ENCODE measurements at regions not wholly inside any gene's neighbourhood (a gene's known extent, or its start where the extent isn't known, plus 50 kb on each side); places are given as distances from the start of the nearest gene placed in this dataset.
"Not testable (repeated sequence)": the region's sequence is repeated elsewhere in the genome, so short reads cannot be mapped to it uniquely, and the experiment has no call there.

DNA sequence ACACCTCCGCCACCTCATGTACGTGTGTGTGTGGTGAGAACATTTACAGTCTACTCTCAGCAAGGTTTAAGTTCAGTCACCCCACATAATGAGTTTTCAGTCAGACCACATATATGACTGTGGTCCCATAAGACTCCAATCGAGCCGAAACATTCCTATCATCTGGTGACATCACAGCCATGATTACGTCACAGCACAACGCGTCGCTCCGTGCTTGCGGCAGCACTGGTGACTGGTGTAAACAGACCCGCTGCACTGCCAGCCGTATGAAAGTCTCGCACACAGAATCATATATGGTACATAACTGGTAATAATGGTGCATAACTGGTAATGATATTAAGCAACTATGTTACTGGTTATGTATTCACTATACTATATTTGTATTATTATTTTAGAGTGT is 150.7 kb downstream of the DLL1 start:
- Histone ChIP-seq H3K4me2 (no peak overlapping the region), H3K27ac (no peak overlapping the region), H3K9me3 (replicated peaks in 1 of 11) (peaks cover 75 to 89% (median 84%) of the 10 kb centered on the region in 11 experiments), H3K27me3 (no peaks in the 10 kb centered on the region), H3K4me3 (no peak overlapping the region; a peak in 1 of 20 replicates), H3K4me1 (peaks cover 33 to 55% (median 36%) of the 10 kb centered on the region in 10 experiments), H3K36me3 (peaks cover 0 to 41% (median 21%) of the 10 kb centered on the region in 11 experiments; a peak in 16 of 22 replicates), H4K20me1 (no peaks in the 10 kb centered on the region), H3K9ac (no peak overlapping the region)
- TF ChIP-seq Cebpa-rat (IDR thresholded peaks at IDR 0.05): peak in 1 of 11 experiments; percentile 25; a peak in 1 of 22 replicates

DNA sequence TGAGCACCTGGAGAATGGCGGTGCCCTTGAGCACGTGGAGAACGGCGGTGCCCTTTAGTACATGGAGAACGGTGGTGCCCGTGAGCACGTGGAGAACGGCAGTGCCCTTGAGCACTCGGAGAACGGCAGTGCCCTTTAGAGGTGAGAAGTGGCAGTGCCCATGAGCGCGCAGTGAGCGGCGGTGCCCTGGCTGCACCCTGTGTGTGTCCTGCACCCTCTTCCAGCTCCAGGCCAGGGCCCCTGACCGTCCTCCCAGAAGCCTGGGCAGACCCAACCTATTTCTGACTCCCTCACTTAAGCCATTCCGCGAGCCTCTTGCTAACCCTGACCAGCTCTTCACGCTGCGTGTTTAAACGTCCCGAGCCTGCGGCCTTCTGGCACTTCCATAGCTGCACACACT is 151.3 kb downstream of the DLL1 start:
- Histone ChIP-seq H3K27me3 (no peaks in the 10 kb centered on the region), H3K4me2 (no peak overlapping the region), H3K9ac (no peak overlapping the region), H3K4me1 (peaks cover 39 to 55% (median 41%) of the 10 kb centered on the region in 10 experiments), H3K4me3 (no peak overlapping the region; a peak in 1 of 20 replicates), H3K9me3 (replicated peaks in 1 of 11) (peaks cover 71 to 83% (median 78%) of the 10 kb centered on the region in 11 experiments), H3K27ac (no peak overlapping the region), H4K20me1 (no peaks in the 10 kb centered on the region), H3K36me3 (peaks cover 0 to 41% (median 21%) of the 10 kb centered on the region in 11 experiments; a peak in 16 of 22 replicates)
- TF ChIP-seq Cebpa-rat (IDR thresholded peaks at IDR 0.05): no peak

DNA sequence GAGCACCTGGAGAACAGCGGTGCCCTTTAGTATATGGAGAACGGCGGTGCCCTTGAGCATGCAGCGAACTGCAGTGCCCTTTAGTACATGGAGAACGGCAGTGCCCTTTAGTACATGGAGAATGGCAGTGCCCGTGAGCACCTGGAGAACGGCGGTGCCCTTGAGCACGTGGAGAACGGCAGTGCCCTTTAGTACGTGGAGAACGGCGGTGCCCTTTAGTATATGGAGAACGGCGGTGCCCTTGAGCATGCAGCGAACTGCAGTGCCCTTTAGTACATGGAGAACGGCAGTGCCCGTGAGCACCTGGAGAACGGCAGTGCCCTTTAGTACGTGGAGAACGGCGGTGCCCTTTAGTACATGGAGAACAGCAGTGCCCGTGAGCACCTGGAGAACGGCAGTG is 151.8 kb downstream of the DLL1 start:
- Histone ChIP-seq H3K36me3 (peaks cover 0 to 41% (median 21%) of the 10 kb centered on the region in 11 experiments; a peak in 16 of 22 replicates), H3K27ac (peak overlapping the region in 1 of 11 experiments; percentile 86; a peak in 1 of 22 replicates), H3K4me1 (peaks cover 41 to 51% (median 45%) of the 10 kb centered on the region in 10 experiments)

DNA sequence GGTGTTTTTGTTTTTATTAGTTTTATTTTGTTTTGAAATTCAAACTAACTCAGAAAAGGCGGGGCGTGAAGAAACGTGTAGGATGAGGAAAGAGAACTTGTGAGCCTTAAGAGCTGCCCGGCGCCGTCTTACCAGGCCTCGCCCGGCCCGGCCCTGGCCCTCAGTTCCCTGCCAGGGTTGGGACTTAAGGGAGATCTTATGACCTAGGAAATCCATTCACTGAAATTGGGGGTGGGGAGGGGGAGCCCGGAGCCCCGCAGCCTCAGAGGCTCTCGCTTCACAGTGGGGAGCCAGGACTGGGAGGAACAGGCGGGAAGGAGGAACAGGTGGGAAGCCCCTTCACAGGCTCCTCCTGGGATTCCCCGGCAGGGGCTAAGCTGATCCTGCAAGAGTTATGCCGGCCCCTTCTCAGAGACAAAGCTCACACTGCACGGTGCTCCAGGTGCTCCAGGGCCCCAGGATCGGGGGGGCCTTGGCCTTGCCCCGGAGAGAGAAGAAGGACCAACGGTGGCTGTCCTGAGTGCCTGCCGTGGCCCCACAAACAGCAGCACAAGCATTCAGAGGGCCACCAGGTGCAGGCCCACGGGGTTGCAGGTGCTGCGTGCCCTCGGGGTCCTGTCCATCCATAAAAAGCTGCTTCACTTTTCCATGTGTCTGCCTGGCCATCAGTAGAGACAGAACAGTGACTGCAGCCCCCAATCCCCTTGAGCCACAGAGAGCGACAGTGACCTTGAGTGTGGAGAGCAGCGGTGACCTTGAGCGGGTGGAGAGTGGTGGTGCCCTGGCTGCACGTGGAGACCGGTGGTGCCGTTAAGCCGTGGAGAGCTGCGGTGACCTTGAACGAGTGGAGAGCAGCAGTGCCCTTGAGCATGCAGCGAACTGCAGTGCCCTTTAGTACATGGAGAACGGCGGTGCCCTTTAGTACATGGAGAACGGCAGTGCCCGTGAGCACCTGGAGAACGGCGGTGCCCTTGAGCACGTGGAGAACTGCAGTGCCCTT is 152.7 kb downstream of the DLL1 start:
- Histone ChIP-seq H3K4me3 (peak overlapping the region in 9 of 10 experiments; percentile 7 to 58 (median 52); a peak in 13 of 20 replicates), H3K9me3 (replicated peaks in 1 of 11) (peaks cover 58 to 70% (median 64%) of the 10 kb centered on the region in 11 experiments), H3K27ac (peak overlapping the region; percentile 63 to 89 (median 80)), H3K36me3 (peaks cover 0 to 41% (median 21%) of the 10 kb centered on the region in 11 experiments; a peak in 16 of 22 replicates), H3K27me3 (no peaks in the 10 kb centered on the region), H4K20me1 (no peaks in the 10 kb centered on the region), H3K4me2 (peak overlapping the region; percentile 69 to 86 (median 80)), H3K9ac (peak overlapping the region; percentile 64 to 80 (median 74)), H3K4me1 (peaks cover 35 to 53% (median 47%) of the 10 kb centered on the region in 10 experiments)
- no peak for TF ChIP-seq Cebpa-rat (IDR thresholded peaks at IDR 0.05)

More for the DNA sequence above, 151.8 kb downstream of the DLL1 start:
- not testable (repeated sequence) for H3K4me3 ChIP-seq, H3K9ac ChIP-seq, H3K27me3 ChIP-seq, H4K20me1 ChIP-seq
- H3K4me2 ChIP-seq: peak overlapping the region in 2 of 11 experiments; percentile 84 to 85; a peak in 2 of 22 replicates
- H3K9me3 ChIP-seq (replicated peaks in 1 of 11): peaks cover 67 to 78% (median 73%) of the 10 kb centered on the region in 11 experiments

DNA sequence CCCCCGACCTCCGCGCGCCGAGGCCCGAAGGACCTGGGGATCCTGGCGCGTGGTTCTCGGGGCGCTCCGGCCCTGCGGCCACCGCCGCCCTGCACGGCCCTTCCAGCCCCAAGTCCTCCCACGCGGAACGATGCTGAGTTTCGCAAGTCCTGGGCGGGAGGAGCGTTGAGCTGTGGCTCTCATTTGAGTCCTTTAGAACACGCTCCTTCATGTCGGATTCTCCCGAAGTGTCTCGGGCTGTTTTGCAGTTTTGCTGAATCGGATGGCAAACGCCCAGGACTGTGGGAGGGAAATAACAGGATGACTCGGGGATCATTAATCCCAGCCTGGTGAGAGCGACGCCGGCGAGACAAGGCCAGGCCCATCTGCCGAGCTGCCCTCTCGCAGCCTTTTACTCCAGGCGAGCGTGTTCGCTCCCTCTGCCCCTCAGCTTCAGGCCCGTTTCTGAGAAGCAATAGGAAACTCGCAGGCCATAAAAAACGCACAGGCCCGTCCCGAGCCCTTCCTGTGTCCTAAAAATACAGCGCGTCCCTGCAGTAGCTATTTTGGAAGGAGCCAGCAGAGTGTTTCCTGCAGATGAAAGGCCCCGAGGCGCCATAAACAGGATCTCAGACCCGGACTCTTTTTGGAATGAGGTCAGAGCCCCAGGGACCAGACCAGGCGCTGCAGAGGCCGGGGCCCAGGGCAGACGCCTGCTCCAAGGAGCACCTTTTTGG is 153.5 kb downstream of the DLL1 start:
- Histone ChIP-seq H3K36me3 (peaks cover 0 to 41% (median 21%) of the 10 kb centered on the region in 11 experiments; a peak in 16 of 22 replicates), H4K20me1 (no peaks in the 10 kb centered on the region), H3K9ac (peak overlapping the region; percentile 64 to 80 (median 74)), H3K4me2 (peak overlapping the region; percentile 69 to 86 (median 80)), H3K4me3 (peak overlapping the region in 9 of 10 experiments; percentile 43 to 58 (median 52); a peak in 16 of 20 replicates), H3K9me3 (replicated peaks in 1 of 11) (peaks cover 49 to 63% (median 57%) of the 10 kb centered on the region in 11 experiments), H3K27me3 (no peaks in the 10 kb centered on the region), H3K27ac (peak overlapping the region; percentile 63 to 89 (median 80)), H3K4me1 (peaks cover 33 to 53% (median 47%) of the 10 kb centered on the region in 10 experiments)
- TF ChIP-seq Cebpa-rat (IDR thresholded peaks at IDR 0.05): peak in 2 of 11 experiments; percentile 10 to 57; a peak in 2 of 22 replicates

DNA sequence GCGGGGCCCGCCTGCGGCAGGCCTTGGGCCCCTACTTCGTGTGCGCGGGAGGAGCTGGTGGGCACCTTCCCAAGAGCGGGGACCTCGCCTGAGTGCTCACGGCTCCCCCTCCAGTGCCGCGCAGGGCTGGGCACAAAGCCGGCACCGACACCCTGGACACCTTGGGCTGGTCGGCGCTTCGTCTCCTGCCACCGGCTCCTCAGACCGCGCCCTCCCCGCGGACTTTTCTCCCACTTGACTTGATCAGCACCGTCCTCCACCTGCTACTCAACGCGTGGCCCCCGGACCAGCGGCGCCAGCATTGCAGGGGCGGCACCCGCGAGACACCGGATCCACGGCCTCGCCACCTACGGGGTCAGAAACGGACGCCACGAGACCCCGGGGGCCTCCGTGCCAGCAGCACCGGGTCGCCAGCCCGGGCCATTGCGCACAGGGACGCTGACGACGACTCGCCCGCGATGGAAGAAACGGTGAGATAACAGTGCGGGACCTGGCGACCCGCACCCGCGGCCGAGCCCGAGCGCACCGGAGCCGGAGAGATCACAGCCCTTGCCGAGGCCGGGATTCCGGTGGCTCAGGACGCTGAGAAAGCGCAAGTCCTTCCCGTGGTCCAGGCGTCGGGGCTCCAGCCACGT is 154.2 kb downstream of the DLL1 start:
- H3K9me3 ChIP-seq (replicated peaks in 1 of 11): peaks cover 44 to 58% (median 51%) of the 10 kb centered on the region in 11 experiments
- H3K27me3 ChIP-seq: no peaks in the 10 kb centered on the region
- H3K36me3 ChIP-seq: peaks cover 0 to 37% (median 21%) of the 10 kb centered on the region in 11 experiments; a peak in 16 of 22 replicates
- H4K20me1 ChIP-seq: no peaks in the 10 kb centered on the region
- H3K27ac ChIP-seq: peak overlapping the region; percentile 63 to 89 (median 80); a peak in 21 of 22 replicates
- H3K9ac ChIP-seq: peak overlapping the region; percentile 57 to 80 (median 74); a peak in 20 of 22 replicates
- peak overlapping the region; percentile 31 to 58 (median 52); a peak in 19 of 20 replicates for H3K4me3 ChIP-seq
- peaks cover 33 to 59% (median 49%) of the 10 kb centered on the region in 10 experiments for H3K4me1 ChIP-seq
- peak overlapping the region; percentile 69 to 86 (median 80) for H3K4me2 ChIP-seq
- no peak for TF ChIP-seq Cebpa-rat (IDR thresholded peaks at IDR 0.05)

DNA sequence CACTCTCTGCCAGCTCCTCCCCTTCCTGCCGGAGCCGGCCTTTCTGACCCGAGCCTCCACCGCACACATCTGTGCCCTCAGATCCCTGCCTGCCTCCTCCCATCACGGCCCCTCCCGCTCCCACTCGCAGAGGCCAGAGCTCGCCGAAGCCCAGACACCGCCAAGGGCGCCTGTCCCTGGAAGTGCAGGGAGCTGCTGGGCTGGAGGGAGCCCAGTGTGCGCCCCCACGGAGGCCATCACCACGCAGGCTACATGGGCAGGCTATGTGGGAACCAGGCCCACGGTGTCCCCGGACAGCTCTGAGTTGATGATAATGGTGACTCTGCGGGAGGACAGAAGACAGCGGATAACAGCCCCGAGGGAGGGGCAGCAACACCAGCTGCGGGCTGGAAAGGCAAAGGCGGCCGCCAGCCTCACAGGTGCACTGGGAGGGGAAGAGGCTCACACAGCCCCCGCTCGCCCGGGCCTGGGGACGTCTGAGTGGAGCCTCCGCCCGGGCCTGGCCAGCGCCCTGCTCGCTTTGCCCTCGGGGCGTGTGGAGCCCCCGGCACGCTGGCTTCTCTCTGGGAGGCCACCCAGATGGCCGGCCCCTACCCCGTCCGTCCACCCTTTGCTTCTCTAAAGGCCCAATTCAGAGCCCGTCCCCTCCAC is 154.9 kb downstream of the DLL1 start:
- Histone ChIP-seq H3K27me3 (no peaks in the 10 kb centered on the region), H3K4me2 (peak overlapping the region; percentile 69 to 86 (median 80)), H3K4me3 (peak overlapping the region; percentile 31 to 58 (median 52)), H3K36me3 (peaks cover 0 to 30% (median 19%) of the 10 kb centered on the region in 11 experiments; a peak in 16 of 22 replicates), H3K27ac (peak overlapping the region; percentile 63 to 89 (median 80); a peak in 20 of 22 replicates), H3K9ac (peak overlapping the region; percentile 35 to 80 (median 72); a peak in 20 of 22 replicates), H4K20me1 (no peaks in the 10 kb centered on the region), H3K9me3 (replicated peaks in 1 of 11) (peaks cover 36 to 51% (median 44%) of the 10 kb centered on the region in 11 experiments), H3K4me1 (peaks cover 33 to 66% (median 55%) of the 10 kb centered on the region in 10 experiments)
- TF ChIP-seq Cebpa-rat (IDR thresholded peaks at IDR 0.05): no peak
